ENCODE measurements at regions not wholly inside any gene's neighbourhood (a gene's known extent, or its start where the extent isn't known, plus 50 kb on each side); places are given as distances from the start of the nearest gene placed in this dataset.

GRCh38 chr2:172230889-172231401 is 128.2 kb upstream of the DLX2 start:
- DNase-seq (ENCODE audit: low spot score), result no peak

- DNase-seq (ENCODE audit: low spot score), result no peak
Measured at GRCh38 chr2:172231508-172231907, 128.8 kb upstream of the DLX2 start.

- DNase-seq (ENCODE audit: low spot score), result no peak
Measured at GRCh38 chr2:172232708-172233396, 130.2 kb upstream of the DLX2 start.

GRCh38 chr2:172233987-172234715 is 131.5 kb upstream of the DLX2 start:
- DNase-seq (ENCODE audit: low spot score), result no peak

DNA sequence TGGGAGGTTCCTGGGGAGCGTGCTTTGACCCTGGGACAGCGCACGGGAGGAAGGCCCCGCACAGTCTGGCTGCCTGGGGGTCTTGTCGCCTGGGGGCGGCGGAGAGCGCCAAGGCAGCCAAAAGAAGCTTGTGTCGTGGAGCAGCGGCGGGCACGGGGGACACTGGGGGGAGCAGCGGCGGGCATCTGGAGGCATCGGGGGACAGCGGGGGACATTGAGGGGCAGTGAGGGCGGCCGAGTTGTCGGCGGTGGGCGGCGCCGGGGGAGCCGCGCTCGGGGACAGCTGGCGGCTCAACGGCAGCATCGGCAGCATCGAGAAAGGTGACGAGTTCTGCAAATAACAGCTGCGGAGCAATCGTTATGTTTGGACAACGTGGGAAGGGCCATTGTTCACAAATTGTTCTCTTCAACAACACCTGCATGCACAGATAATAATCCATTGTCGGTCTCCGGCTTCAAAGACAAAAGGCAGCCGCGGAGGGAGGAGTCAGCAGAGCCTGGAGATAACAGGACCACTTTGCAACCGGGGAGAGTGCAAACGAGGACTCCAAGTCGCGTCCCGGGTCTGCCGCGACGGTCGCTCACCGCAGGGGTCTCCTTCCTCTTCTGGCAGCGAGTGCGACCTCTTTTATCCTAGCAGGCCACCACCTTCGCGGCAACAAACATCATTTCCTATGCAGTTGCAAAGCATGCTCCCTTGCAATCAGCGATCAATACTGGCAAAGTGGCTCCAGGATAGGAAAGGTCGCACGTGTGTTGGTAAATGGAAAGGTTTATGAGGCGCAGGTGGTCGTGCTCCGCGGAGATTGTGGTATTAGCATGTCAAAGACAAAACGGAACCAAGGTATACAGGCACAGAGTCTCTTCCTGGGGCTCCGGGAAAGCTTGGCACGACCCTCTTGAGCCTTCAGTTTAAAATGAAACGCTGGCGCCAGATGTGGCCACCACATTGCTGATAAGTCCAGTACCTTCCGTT is 132.3 kb upstream of the DLX2 start:
- no peak for DNase-seq (ENCODE audit: low spot score)

DNA sequence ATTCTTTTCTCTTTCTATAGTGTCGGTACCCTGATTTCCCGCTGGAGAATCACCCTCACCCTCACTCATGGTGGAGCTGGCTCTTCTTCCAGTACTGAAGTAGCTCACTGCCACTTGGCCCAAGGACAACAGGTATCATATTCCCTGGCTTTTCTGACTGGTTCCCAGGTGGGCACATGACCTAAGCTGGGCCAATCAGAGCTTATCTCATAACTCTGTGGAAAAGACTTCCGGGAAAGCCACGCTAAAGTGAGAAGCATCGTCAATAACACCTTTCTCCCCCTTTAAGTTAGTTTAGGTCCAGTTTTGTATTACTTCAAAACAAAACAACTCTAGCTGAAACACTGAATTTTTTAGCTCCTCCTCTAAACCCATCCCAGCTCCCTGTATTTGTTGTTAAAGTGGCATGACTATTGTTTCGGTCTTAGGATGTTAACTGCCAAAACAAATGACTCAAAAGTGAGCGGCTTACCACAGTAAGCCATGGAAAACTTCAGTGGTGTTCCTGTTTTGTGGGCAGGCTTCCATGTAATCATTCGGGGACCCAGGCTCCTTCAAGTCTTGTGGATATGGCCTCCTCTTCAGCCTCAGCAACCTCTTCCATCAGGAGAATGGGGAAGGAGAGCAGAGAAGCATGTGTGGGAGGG is 137.4 kb upstream of the DLX2 start:
- DNase-seq (ENCODE audit: low spot score), result peak; percentile 60

DNA sequence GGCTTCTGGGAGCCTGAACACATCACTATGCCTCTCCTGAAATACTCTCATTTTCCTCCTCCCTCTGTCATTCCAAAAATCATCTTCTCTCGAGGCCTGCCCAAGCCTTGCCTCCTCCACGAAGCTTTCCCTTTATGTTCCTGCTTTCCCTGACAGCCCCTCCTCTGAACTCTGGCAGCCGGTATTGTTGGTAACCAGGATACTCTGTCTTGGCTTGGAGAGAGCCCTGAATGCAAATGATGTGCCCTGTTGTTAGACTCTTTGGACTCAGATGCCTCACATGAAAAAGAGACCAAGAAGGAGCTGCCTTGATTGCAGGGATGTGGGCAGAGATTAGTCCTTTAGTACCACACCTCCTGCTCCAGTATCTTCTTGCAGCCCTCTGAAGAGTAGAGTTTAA is 138.5 kb upstream of the DLX2 start:
- DNase-seq (ENCODE audit: low spot score), result no peak

- DNase-seq (ENCODE audit: low spot score), result no peak
Measured at GRCh38 chr2:172242471-172242870, 139.8 kb upstream of the DLX2 start.

- DNase-seq (ENCODE audit: low spot score), result no peak
Measured at GRCh38 chr2:172242961-172243360, 140.3 kb upstream of the DLX2 start.

DNA sequence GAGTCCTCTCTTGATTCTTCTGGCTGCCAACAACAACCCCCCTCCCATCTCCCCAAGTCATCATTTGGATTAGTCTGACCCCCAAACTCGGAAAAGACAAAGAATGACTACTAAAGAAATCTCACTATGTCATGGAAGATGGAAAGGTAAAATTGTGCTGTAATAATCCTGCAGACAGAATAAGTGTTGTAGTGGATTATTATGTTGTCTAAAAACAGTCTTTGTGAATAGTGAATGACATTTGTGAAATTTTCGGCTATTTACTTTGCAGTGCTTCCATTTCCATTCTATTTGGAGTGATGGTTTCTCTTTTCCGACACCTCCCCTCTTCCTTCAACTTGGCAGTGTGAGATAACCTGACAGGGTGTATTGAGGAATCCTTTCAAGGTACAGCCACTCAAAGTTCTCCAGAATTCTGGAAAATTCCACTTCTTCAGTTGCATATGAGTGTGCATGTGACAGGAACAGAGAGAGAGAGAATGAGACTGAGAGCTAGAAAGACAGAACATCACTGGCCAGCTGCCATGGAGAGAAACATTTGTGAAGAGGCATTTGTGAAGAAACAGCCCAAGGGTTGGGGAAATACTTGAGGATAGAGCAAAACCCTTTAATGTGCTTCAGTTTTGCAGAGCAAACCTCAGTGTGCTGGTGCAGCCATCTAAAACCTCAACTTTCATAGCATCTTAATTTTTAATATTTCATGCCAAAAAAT is 141.9 kb upstream of the DLX2 start:
- no peak for DNase-seq (ENCODE audit: low spot score)

DNA sequence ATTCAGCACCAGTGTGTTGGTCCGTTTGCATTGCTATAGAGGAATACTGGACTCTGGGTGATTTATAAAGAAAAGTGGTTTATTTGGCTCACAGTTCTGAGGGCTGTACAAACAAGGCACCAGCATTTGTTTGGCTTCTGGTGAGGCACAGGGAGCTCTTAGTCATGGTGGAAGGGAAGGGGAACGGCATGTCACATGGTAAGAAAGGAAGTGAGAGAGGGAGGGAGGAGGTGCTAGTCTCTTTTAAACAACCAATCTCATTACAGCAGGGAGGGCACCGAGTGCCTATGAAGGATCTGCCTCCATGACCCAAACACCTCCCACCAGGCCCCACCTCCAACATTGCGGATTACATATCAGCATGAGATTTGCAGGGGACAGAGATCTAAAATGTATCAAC is 143.9 kb upstream of the DLX2 start:
- no peak for DNase-seq (ENCODE audit: low spot score)

- no peak for DNase-seq (ENCODE audit: low spot score)
Measured at GRCh38 chr2:172247203-172247602, 144.5 kb upstream of the DLX2 start.

DNA sequence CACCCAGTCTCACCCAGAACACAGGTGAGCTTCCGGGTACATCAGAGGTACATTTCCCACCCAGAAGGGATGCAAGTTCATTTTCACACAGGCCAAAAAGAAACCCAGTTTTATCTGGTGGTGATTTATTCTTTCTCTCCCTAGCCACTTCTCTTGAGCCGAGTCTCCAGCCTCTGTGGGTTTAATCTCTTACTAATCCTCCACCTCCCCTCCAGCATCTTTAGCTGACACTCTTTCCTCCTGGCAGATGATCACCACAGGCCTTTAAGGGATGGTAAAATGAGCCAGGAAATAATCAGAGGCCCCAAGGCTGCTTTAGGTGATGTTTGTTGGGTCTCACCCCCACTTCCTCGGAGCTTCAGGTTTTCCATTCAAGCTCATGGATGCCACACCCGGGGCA is 145.7 kb upstream of the DLX2 start:
- no peak for DNase-seq (ENCODE audit: low spot score)

GRCh38 chr2:172248785-172249187 is 146.1 kb upstream of the DLX2 start:
- DNase-seq (ENCODE audit: low spot score), result peak; percentile 38

DNA sequence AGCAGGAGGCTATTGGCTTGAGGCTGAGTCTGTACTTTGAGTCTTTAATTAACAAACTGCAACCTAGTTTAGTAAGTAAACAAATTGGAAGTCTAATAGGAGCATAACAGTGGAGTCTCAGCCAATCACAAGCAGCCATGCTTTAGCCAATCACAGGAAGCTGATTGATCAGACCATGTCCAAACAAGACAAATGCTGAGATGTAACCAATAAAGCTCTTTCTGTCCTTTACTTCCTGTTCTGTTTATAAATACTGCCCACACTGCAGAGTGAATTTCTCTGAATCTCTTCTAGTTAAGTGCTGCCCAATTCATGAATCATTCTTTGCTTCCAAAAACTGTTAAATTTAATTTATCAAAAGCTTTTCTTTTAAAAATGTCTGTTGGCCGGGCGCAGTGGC is 146.6 kb upstream of the DLX2 start:
- DNase-seq (ENCODE audit: low spot score), result no peak

- peak; percentile 71 for DNase-seq (ENCODE audit: low spot score)
Measured at GRCh38 chr2:172249986-172250385, 147.3 kb upstream of the DLX2 start.

DNA sequence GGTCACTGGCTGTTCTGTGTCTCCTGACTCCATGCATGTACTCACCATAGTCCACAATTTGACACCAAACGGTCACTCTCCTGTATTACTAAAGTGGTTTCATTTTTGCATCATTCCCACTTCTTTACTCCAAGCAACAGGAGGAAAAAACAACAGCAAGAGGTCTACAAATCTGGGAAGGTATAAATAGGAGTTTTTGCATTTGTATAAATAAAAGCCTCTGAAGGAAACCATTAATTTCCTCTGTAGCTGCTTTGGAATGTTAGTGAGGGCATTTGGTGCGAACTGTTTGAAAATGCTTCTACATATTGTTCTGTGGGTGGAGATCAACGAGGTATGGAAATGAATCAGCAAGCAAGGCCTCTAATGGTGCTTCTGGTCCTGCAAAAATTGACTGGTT is 148.5 kb upstream of the DLX2 start:
- peak; percentile 47 for DNase-seq (ENCODE audit: low spot score)

GRCh38 chr2:172252154-172252553 is 149.5 kb upstream of the DLX2 start:
- DNase-seq (ENCODE audit: low spot score), result no peak

GRCh38 chr2:172253190-172254052 is 150.7 kb upstream of the DLX2 start:
- peak; percentile 96 for DNase-seq (ENCODE audit: low spot score)

DNA sequence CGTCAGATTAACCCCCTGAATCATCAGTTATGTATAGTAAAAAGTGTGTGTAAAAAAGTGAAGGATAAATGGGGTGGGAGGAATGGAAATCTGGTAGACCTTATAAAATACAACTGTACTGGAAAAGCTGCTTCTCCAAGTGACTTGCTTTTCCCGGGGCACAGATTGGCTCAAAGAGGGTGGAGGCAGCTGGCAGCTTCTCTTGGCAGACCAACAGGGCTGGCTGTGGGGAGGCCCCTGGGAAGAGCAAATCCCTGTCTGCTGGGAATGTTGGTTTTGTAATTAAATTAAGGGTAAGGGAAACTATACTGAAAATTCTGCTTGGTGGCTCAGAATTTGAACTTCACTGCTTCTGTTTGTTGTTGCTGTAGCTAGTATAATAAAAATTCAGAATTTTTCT is 154.2 kb upstream of the DLX2 start:
- DNase-seq (ENCODE audit: low spot score), result peak; percentile 37
